ENCODE measurements at regions not wholly inside any gene's neighbourhood (a gene's known extent, or its start where the extent isn't known, plus 50 kb on each side); places are given as distances from the start of the nearest gene placed in this dataset.
"Not testable (repeated sequence)": the region's sequence is repeated elsewhere in the genome, so short reads cannot be mapped to it uniquely, and the experiment has no call there.

- TF ChIP-seq CTCF (conservative IDR thresholded peaks at IDR 0.05; ENCODE audit: low read depth, low read length), result no peak
- DNase-seq (ENCODE audit: low read depth), result no peak
These were observed 864.9 kb upstream of the WWC1 start for GRCh38 chr5:167426501-167426900.

DNA sequence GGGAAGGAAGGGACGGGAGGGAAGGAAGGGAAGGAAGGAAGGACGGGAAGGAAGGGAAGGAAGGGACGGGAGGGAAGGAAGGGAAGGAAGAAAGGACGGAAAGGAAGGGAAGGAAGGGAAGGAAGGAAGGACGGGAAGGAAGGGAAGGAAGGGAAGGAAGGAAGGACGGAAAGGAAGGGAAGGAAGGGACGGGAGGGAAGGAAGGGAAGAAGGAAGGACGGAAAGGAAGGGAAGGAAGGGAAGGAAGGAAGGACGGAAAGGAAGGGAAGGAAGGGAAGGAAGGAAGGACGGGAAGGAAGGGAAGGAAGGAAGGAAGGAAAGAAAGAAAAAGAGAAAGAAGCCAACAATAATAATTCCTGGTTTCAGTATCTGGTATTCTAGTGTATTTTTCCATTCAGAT, 863.8 kb upstream of the WWC1 start:
- DNase-seq (ENCODE audit: low read depth); H3K4me3 ChIP-seq (ENCODE audit: low read length): not testable (repeated sequence)

More at GRCh38 chr5:167426501-167426900, 864.9 kb upstream of the WWC1 start:
- H3K4me3 ChIP-seq (ENCODE audit: low read length), result no peak overlapping the region

DNA sequence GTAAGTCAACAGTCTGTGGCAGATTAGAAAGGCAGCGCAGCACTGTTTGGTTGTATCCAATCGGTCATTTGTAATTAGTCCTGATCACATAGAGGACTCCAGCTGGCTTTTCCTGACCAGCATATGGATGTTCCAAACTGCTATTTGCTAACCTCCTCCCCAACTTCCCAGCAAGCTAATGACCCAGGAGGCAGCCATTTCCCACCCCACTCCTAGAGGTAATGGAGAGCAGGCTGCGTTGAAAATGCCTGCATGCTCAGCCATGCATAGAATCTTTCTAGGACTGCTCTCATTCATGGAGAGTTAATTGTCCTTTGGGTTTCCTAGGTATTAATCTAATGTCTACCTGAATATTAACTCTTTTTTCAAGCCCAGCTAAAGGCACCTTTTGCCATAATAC, 850.6 kb upstream of the WWC1 start:
- no peak for TF ChIP-seq CTCF (conservative IDR thresholded peaks at IDR 0.05; ENCODE audit: low read depth, low read length)
- H3K4me3 ChIP-seq (ENCODE audit: low read length), result no peak overlapping the region
- no peak for DNase-seq (ENCODE audit: low read depth)

- no peak for DNase-seq (ENCODE audit: low read depth)
- TF ChIP-seq CTCF (conservative IDR thresholded peaks at IDR 0.05; ENCODE audit: low read depth, low read length), result no peak
- H3K4me3 ChIP-seq (ENCODE audit: low read length), result no peak overlapping the region
These were observed 848.5 kb upstream of the WWC1 start for GRCh38 chr5:167442922-167443321.

DNA sequence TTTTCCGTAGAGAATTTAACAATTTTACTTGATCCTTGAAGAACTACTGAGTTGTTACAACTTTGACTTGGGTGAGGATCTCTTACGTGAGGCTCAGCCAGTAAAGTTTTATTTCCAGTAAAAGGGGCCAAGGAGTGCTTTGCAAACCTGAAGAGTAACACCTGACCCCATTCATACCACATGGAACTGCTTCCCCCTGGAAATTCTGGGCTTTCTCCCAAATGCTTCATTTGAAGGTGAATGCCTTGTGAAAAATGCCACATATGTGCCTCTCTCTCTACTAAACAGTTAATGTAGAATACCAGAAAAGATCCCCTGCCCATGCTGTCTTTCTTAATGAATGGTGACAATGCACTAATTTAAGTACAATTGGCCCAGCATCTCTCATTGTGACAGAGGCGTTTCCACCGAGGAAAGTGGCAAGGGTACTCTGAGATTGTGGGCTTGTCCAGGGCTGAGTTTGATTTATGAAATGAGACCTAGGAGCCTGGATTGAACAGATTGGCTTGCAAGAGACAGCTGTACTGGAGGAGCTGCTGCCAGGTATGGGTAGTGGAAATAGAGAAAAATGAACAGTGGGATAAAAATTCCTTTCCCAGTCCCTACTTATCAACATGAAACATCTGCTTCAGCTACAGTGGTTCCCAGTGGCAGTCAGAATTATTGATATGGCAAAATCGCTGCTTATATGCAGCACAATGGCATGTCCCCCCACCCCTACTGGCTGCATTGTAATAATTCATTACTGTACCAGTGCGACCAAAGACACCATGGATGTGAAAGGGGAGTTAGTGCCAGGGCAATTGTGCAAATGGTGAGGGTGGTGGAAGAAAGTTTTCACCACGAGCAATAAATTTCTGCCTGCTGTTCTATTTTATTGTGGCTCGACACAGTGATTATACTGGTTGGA, 843.7 kb upstream of the WWC1 start:
- no peak overlapping the region for H3K4me3 ChIP-seq (ENCODE audit: low read length)
- DNase-seq (ENCODE audit: low read depth), result no peak
- TF ChIP-seq CTCF (conservative IDR thresholded peaks at IDR 0.05; ENCODE audit: low read depth, low read length), result no peak

DNA sequence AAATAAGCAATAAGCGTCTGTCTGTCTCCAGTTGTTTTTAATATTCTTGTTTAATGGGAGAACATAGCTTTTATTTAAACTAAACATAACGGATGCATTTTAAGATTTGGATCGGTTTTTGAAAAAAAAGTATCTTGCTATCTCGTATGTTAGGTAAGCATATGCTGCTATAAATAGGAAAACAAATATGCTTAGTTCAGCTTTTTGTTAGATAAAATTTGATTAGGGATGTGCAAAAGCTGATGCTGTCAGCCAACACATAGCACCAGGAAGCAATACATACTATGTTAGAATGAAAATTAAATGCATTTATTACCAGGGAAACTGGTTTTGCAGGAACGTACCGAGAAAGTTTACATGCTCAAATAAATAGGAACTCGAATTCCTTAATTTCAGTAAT, 843.1 kb upstream of the WWC1 start:
- no peak overlapping the region for H3K4me3 ChIP-seq (ENCODE audit: low read length)
- no peak for DNase-seq (ENCODE audit: low read depth)
- TF ChIP-seq CTCF (conservative IDR thresholded peaks at IDR 0.05; ENCODE audit: low read depth, low read length), result no peak

DNA sequence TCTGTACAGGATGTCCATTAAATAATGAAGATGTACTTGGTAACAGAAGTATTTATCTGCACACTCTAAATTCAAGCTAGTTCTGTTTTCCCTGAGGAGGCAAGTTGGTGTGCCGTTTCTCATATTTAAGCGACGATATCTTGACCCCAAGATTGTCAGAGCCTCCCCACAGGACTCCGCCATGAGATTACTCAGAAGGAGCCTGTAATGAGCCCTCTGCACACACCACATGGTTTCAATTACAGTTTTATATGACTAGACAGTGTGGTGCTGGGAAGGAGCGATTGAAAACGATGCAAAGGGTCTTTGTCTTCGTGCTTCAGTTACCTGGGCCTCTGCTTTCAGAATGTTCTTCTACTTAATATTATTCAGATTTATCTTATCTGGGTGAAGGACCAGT, 840.4 kb upstream of the WWC1 start:
- TF ChIP-seq CTCF (conservative IDR thresholded peaks at IDR 0.05; ENCODE audit: low read depth, low read length), result no peak
- DNase-seq (ENCODE audit: low read depth), result no peak
- H3K4me3 ChIP-seq (ENCODE audit: low read length), result no peak overlapping the region
